ENCODE measurements at regions not wholly inside any gene's neighbourhood (a gene's known extent, or its start where the extent isn't known, plus 50 kb on each side); places are given as distances from the start of the nearest gene placed in this dataset.
A peak's percentile ranks its signal among the peaks of the same experiment; 100 is the strongest.

DNA sequence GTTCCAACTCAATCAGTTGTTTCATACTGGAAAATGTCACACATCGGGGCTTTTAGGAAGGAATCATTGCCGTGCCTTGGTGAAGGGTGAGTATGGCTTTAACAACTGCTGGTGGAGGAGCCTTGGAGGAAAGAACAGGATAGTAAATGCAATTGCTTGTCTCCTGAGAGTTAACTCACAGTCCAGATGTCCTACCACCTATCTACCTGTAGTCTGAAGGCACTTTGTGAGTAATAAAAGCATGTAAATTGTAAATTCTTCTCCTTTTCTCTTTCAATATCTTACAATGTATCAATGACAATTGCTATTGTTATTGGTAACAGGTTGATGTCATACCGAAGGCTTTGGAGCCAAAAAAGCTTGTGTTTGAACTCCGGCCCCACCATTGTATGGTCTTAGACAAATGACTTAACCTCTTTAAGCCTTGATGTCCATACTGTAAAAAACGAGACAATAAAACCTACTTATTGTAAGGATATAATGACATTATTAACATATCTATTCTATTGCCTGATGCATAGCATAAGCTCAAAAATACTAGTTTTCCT lies 397.4 kb downstream of the ADAMTS20 start:
- H2AK5ac ChIP-seq (ENCODE audit: insufficient read length, low read length), result no peak overlapping the region
- no peak overlapping the region for H4K91ac ChIP-seq (ENCODE audit: insufficient read length, low read depth, low read length)
- H3K79me2 ChIP-seq (ENCODE audit: insufficient read depth, low read length), result no peaks in the 10 kb centered on the region
- H3K9me3 ChIP-seq (ENCODE audit: control insufficient read depth, low read depth, low read length), result no peaks in the 10 kb centered on the region
- no peak overlapping the region for H2BK5ac ChIP-seq (ENCODE audit: insufficient read length, low read length)
- H3K18ac ChIP-seq (ENCODE audit: insufficient read length, low read depth, low read length), result no peak overlapping the region
- H3K23ac ChIP-seq (ENCODE audit: insufficient read length, low read depth, low read length), result no peak overlapping the region
- no peaks in the 10 kb centered on the region for H4K20me1 ChIP-seq (ENCODE audit: control insufficient read depth, insufficient read depth, insufficient read length)
- H3K27me3 Mint-ChIP-seq (ENCODE audit: low read depth), result no peaks in the 10 kb centered on the region
- TF ChIP-seq, protein P1, sequence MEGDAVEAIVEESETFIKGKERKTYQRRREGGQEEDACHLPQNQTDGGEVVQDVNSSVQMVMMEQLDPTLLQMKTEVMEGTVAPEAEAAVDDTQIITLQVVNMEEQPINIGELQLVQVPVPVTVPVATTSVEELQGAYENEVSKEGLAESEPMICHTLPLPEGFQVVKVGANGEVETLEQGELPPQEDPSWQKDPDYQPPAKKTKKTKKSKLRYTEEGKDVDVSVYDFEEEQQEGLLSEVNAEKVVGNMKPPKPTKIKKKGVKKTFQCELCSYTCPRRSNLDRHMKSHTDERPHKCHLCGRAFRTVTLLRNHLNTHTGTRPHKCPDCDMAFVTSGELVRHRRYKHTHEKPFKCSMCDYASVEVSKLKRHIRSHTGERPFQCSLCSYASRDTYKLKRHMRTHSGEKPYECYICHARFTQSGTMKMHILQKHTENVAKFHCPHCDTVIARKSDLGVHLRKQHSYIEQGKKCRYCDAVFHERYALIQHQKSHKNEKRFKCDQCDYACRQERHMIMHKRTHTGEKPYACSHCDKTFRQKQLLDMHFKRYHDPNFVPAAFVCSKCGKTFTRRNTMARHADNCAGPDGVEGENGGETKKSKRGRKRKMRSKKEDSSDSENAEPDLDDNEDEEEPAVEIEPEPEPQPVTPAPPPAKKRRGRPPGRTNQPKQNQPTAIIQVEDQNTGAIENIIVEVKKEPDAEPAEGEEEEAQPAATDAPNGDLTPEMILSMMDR (conservative IDR thresholded peaks at IDR 0.05), result no peak
- no peaks in the 10 kb centered on the region for H3K79me1 ChIP-seq (ENCODE audit: insufficient read depth, low read depth, low read length, poor library complexity, severe bottlenecking)
- no peak overlapping the region for H2BK12ac ChIP-seq (ENCODE audit: insufficient read length, low read depth, low read length)
- no peak overlapping the region for H3K27ac ChIP-seq (ENCODE audit: insufficient read length, low read depth, low read length)
- H2BK20ac ChIP-seq (ENCODE audit: low read depth, low read length, poor library complexity, severe bottlenecking), result no peak overlapping the region
- no peak overlapping the region for H4K5ac ChIP-seq (ENCODE audit: insufficient read length, low read depth, low read length)
- H3K4me1 Mint-ChIP-seq, result peaks cover 17 to 21% of the 10 kb centered on the region in 2 experiments
- peaks cover 2% of the 10 kb centered on the region; the same call in 1 of the 2 replicates for H3K4me1 ChIP-seq (ENCODE audit: insufficient read depth, low read length)
- no peak overlapping the region for H3K14ac ChIP-seq (ENCODE audit: insufficient read depth, low read length)
- H3K36me3 Mint-ChIP-seq (ENCODE audit: insufficient read depth in 1 of 3, low read depth in 3 of 3), result peaks cover 0 to 4% (median 2%) of the 10 kb centered on the region in 3 experiments; a peak in 1 of 7 replicates
- H4K8ac ChIP-seq (replicated peaks; ENCODE audit: insufficient read length, low read depth, low read length), result no peak overlapping the region
- WGBS (ENCODE audit: extremely low coverage, insufficient read length, low lambda C conversion rate), result no CpG with 5 or more reads among the region's 5 CpGs
- no peak for DNase-seq
- no peak overlapping the region for H3K56ac ChIP-seq (ENCODE audit: insufficient read length, low read depth, low read length)
- H3K9me3 Mint-ChIP-seq, result peaks cover 0 to 3% of the 10 kb centered on the region in 2 experiments; a peak in 1 of 5 replicates
- H3K27me3 ChIP-seq (ENCODE audit: insufficient read depth, low read length), result no peaks in the 10 kb centered on the region
- no peak overlapping the region for H3K4me2 ChIP-seq (ENCODE audit: insufficient read depth, insufficient read length, low read length)
- no peak overlapping the region for H2BK120ac ChIP-seq (ENCODE audit: low read depth, low read length, poor library complexity, severe bottlenecking)
- no peaks in the 10 kb centered on the region for H3K23me2 ChIP-seq (ENCODE audit: insufficient read length, low read depth, low read length, poor library complexity, severe bottlenecking)
- H2BK15ac ChIP-seq (ENCODE audit: low read depth, low read length), result no peak overlapping the region
- peak overlapping the region; percentile 13 to 94 (median 33); a peak in 4 of 7 replicates for H3K27ac Mint-ChIP-seq
- no peak overlapping the region for H2AFZ ChIP-seq (ENCODE audit: low read length)
- no peak overlapping the region for H3T11ph ChIP-seq (ENCODE audit: low read length)
- H3K4me3 Mint-ChIP-seq, result no peak overlapping the region
- no peak overlapping the region for H3K4ac ChIP-seq (ENCODE audit: low read depth, low read length)
- H3K9ac ChIP-seq (ENCODE audit: extremely low read depth, insufficient read length, low read length), result no peak overlapping the region
